HG02852 (cell line): ENCODE measurements at regions not wholly inside any gene's neighbourhood (a gene's known extent, or its start where the extent isn't known, plus 50 kb on each side); places are given as distances from the start of the nearest gene placed in this dataset.
"Not testable (repeated sequence)": the region's sequence is repeated elsewhere in the genome, so short reads cannot be mapped to it uniquely, and the experiment has no call there.

Experiments
- ATAC-seq: cut with Tn5 transposase; IDR thresholded peaks from one replicate; pipeline ENCODE4 v1.9.1; 2021; ENCODE audit warnings: mild to moderate bottlenecking, moderate library complexity; ENCODE audit not compliant: unreplicated experiment

GRCh38 chr6:81909981-81910900, 157.8 kb upstream of the TENT5A start:
- no peak for ATAC-seq

GRCh38 chr6:81909162-81909561, 156.7 kb upstream of the TENT5A start:
- no peak for ATAC-seq

- ATAC-seq = peak; percentile 61
These were observed 154.3 kb upstream of the TENT5A start for GRCh38 chr6:81906709-81907204.

GRCh38 chr6:81906041-81906440, 153.6 kb upstream of the TENT5A start:
- ATAC-seq = no peak

- no peak for ATAC-seq
These were observed 149.1 kb upstream of the TENT5A start for GRCh38 chr6:81901551-81901966.

GRCh38 chr6:81900616-81901015, 148.1 kb upstream of the TENT5A start:
- ATAC-seq = peak; percentile 79

- no peak for ATAC-seq
These were observed 145.3 kb upstream of the TENT5A start for GRCh38 chr6:81897793-81898192.

GRCh38 chr6:81896525-81897503, 144.3 kb upstream of the TENT5A start:
- ATAC-seq = no peak

GRCh38 chr6:81895511-81896185, 143.2 kb upstream of the TENT5A start:
- ATAC-seq = no peak

- ATAC-seq = no peak
These were observed 142.3 kb upstream of the TENT5A start for GRCh38 chr6:81894788-81895271.

- ATAC-seq = no peak
These were observed 141.8 kb upstream of the TENT5A start for GRCh38 chr6:81894306-81894705.

- no peak for ATAC-seq
These were observed 140.4 kb upstream of the TENT5A start for GRCh38 chr6:81892891-81893290.

- ATAC-seq = no peak
These were observed 139.4 kb upstream of the TENT5A start for GRCh38 chr6:81891874-81892273.

- no peak for ATAC-seq
These were observed 138.4 kb upstream of the TENT5A start for GRCh38 chr6:81890846-81891245.

- ATAC-seq = no peak
These were observed 137.0 kb upstream of the TENT5A start for GRCh38 chr6:81889377-81890053.

- not testable (repeated sequence) for ATAC-seq
These were observed 134.4 kb upstream of the TENT5A start for GRCh38 chr6:81886909-81887308.

- no peak for ATAC-seq
These were observed 133.7 kb upstream of the TENT5A start for GRCh38 chr6:81886157-81886556.

- ATAC-seq = no peak
These were observed 129.2 kb upstream of the TENT5A start for GRCh38 chr6:81881660-81882059.

- ATAC-seq = no peak
These were observed 126.0 kb upstream of the TENT5A start for GRCh38 chr6:81878479-81878878.

GRCh38 chr6:81876971-81877370, 124.5 kb upstream of the TENT5A start:
- no peak for ATAC-seq
